ENCODE measurements at regions not wholly inside any gene's neighbourhood (a gene's known extent, or its start where the extent isn't known, plus 50 kb on each side); places are given as distances from the start of the nearest gene placed in this dataset.

DNA sequence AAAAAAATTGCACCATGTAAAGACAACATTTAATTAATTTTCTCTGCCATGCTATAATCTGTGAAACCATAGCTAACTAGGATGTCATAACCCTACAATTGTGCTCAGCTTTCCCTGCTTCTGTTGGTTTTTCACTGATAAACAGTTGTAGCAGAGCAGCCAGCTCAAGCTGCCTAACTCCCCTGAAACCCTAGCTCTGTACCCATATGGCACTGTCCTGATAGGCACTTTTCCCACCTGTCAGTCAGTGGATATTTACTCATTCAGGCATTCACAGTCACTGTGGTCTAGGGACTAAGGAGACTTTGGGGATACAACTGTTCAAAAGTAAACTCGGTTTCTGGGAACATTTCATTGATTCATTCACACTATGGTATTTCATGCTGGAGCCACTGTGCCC lies 407.0 kb downstream of the DSEL start:
- TF ChIP-seq, protein P1, sequence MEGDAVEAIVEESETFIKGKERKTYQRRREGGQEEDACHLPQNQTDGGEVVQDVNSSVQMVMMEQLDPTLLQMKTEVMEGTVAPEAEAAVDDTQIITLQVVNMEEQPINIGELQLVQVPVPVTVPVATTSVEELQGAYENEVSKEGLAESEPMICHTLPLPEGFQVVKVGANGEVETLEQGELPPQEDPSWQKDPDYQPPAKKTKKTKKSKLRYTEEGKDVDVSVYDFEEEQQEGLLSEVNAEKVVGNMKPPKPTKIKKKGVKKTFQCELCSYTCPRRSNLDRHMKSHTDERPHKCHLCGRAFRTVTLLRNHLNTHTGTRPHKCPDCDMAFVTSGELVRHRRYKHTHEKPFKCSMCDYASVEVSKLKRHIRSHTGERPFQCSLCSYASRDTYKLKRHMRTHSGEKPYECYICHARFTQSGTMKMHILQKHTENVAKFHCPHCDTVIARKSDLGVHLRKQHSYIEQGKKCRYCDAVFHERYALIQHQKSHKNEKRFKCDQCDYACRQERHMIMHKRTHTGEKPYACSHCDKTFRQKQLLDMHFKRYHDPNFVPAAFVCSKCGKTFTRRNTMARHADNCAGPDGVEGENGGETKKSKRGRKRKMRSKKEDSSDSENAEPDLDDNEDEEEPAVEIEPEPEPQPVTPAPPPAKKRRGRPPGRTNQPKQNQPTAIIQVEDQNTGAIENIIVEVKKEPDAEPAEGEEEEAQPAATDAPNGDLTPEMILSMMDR (IDR thresholded peaks at IDR 0.05) = no peak
- no peak for TF ChIP-seq POLR2A (IDR thresholded peaks at IDR 0.05)

All from lower leg skin (tissue), 3 donors.